AG20443 (cell line): ENCODE measurements at regions not wholly inside any gene's neighbourhood (a gene's known extent, or its start where the extent isn't known, plus 50 kb on each side); places are given as distances from the start of the nearest gene placed in this dataset.

Source experiments
- DNase-seq: peaks from one replicate; pipeline ENCODE4 v3.0.0; 2012; ENCODE audit warnings: low spot score, mixed read lengths

DNA sequence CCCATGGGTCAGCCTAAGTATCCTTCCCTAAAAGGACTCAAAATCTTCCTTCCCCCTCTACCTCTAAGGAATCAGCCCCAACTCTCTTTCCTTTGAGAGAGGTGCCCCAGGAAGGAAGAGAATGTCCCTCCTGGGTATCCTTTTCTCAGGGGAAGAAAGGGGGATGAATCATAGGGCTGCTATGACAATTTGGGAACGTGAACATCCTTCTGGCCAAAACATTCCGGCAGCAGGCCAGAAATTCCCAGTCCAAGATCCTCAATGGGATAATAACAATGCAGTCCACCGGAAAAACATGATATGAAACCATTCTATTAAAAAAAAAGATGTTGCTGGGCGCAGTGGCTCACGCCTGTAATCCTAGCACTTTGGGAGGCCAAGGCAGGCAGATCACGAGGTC, 50.8 kb upstream of the CACNA2D3 start:
- no peak for DNase-seq

DNA sequence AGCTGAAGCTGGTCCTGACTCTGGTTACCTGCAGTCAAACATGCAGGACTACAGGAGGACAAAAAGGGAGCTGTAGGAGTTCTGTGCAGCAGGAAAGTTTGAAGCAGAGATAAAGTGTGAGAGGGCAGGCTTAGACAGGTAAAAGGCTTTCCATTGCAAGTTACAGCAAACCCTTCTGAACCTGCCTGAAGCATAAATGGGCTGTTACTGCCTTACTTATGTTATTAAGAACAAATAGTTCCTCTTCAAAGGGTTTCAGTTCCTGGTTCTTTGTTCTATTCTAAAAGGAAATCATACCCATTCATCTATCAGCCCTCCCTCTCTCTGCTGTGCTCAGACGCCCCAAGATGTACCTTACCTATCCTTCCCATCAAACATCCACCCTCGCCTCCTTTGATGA, 52.4 kb upstream of the CACNA2D3 start:
- no peak for DNase-seq

DNA sequence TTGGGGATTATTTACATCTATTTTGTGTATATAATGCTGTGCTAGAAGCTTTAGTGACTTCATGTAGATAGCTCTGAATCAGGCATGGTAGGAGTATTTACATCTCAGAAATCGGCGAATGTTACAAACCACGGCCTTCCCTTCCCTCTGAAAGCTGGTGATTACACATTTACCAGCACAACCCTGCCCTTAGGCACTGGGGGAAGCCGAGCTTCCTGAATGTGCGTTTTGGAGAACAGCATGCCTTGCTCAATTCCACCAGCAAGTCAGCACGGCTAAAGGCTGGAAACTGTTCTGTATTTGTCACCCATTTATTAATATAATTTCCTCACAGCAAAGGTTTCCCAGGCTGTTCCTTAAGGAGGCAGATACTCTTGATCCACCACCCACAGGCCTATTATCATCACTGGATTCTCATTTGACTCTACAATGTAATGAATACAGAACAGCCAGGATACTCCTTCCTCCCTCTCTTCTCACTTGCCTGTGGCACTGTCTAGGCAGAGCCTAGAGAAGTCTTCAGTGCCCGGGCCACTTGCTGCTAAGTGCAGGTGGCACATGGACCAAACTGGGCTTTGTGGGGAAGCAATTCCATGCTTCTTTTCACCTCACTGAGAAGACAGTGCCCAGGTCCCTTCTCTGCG, 55.2 kb upstream of the CACNA2D3 start:
- no peak for DNase-seq

DNA sequence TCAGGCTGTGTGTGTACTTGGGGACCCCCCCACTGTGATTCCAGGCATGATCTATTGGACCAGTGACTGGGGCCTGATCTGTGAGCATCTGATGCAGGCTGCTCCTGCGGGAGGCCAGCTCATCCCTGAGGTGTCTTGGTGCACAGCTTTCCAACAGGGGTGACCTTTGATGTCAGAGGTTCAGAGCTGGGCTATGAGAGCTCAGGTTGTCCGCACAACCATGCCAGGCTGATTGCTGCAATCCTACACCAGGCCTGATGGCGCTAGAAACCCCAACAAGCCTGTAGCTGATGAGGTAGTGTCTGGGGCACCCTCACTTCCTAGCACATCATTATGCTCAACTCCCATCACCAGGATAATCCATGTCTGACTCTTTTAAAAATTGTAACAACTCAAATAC, 56.1 kb upstream of the CACNA2D3 start:
- DNase-seq, result no peak

DNA sequence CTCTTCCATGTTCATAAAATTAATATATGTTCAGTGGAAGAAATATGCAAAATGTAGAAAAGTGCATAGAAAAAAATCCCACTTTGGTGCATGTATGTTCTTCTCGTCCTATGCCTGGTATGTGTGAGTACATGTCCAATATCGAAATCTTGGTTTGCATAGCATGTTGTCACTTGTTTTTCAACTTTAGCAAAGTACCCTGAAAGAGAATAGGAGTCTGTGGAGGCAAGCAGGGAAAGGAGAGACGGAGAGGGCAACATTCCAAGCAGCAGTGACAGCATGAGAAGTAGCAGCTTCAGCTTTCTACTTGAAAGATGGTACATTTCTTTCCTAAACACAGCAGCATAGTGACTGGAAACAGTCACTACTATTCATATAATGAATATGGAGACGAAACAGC, 56.8 kb upstream of the CACNA2D3 start:
- DNase-seq, result no peak

DNA sequence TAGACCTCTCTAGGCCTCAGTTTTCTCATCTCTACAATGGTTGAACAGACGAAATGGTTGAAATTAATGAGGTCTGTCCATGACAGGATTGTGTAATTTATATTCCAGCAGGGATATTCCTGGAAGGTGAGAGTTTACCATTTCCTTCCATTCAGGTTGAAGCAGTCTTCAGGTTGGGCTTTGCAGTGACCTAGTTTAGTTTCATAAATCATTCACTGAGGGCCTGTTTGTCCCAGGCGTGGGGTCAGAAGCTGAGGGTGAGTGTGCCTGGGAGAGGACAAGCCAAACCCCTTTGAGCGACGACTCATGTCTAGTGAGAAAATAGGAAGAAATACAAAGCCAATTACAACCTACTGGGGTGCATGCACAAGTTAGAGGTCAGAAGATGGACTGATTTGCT, 57.2 kb upstream of the CACNA2D3 start:
- no peak for DNase-seq

DNA sequence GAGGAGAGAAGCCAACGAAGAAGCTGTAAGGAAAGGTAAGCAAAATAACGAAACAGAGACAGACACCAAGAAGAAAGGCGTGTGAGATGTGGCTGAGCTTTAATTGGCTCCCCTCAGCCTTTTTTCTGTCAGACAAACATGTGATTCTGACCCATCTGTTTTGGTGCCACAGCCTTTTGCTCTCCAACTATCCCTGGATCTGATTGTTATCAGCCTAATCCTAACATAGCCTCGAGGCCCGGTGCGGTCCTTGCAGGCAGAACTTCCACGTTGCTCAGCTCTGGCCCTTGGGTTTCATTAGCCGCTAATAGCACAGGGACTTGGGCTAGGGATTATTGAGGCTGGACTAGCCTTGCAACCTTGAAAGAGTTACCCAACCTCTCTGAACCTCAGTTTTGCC, 57.9 kb upstream of the CACNA2D3 start:
- DNase-seq, result no peak

DNA sequence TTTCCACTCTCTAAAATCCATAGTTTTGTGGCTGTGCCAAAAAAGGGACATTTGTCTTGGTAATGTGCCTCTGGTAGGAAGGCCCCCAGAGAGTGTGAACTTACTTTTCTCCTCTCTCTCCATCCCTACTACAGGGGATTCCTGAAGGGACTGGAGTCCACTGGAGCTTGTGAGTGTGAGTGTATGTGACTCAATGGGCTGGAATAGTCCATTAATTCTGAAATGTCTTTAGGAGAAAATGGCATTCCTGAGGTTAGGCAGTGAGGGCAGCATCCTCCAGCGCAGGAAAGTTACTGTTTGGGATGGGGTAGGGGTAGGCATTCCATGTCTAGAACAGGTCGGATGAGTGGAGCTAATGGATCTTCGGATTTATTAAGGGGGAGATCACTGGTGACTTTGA, 59.8 kb upstream of the CACNA2D3 start:
- no peak for DNase-seq

DNA sequence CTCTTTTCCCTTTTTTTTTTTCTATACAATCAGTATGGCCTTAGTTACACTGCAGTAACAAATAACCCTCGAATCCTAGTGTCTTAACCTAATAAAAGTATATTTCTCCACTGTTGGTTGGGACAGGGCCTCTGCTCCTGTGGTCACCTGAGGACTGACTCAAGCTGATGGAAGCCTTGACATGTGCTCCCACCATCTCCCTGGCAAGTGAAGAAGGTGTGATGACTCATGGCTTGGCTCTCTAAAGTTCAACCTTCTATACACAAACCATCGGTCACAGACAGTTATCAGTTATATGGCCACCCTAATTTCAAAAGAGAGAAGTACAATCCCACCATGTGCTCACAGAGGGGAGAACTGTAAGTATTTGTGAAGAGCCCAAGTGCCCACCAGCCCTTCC, 65.8 kb upstream of the CACNA2D3 start:
- no peak for DNase-seq

DNA sequence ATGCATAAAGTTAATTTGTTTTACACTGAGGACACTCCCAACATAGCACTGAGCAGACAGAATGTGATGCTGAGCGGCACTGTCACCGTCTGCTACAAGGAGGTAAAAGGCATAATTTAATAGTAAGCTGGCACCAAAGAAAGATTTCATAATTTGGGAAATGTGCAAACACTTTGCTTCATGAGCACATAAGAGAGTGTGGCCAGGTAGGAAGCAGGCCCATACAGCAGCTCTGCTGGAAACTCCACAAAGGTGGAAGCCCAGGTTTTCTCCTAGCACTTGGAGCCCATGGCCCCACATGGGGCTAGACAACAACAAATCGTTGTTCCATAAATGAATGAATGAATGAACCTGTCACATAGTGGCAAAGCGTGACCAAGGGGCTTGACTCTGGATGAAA, 68.5 kb upstream of the CACNA2D3 start:
- no peak for DNase-seq

DNA sequence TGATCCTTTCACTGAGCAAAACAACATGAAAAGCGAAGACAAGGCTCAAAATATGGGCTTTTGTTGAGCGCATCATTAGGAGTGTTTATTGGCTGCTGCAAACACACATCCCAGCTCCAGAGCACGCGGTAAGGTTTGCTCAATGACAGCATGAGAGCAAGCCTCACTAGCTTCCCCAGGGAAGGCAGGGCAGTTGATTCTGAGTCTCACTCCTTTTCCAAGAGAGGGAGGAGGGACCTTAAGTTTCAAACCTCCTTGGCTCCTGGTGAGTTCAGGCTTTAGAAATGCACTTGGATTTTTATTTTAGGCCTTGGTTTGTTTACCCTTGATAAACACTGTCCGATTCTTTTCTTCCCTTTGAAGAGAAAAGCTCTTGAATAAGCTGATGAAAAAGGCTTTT, 69.1 kb upstream of the CACNA2D3 start:
- DNase-seq, result no peak

DNA sequence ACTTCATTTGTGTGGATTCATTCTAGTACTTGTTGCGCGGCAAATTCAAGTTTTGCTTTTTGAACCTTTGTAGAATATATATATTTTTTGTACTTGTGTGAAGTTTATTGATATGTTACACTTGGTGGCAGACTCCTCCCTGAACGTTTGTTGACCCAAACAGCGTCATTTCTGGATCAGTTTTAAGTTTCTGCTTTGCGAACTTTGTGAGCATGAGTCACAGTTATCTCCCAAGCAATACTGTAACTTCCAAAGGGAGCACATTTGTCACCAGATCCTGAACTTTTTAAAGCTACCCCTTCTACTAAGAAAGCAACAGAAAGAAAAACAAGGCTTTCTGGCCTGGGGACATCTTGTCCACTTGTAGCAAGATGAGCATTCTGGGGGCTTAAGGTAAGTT, 74.8 kb upstream of the CACNA2D3 start:
- DNase-seq, result no peak

DNA sequence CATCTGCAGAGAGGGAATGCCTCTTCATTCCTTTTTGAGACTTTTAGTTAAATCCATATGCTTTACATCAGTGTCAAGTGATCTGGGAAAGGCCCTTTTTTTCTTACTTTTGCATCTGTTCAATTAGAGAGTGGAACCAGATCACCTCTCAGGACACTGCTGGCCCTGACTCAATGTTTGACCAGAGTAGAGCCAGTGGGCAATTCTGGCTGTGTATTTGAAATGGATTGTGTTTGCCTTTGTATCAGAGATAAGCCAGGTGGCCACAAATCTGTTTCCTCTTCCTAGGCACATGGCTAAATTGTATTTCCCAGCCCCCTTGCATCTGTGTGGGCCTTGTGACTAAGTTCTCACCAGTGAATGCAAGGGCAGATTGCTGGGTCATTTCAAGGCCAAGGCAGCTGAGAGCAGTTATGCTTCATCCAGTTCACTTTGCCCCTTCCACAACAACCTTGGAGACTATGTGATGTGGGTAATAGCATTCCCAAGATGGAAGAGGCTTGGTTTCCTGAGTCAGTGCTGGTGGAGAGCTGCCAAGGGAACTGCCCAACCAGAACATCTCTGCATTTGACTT, 75.6 kb upstream of the CACNA2D3 start:
- no peak for DNase-seq

DNA sequence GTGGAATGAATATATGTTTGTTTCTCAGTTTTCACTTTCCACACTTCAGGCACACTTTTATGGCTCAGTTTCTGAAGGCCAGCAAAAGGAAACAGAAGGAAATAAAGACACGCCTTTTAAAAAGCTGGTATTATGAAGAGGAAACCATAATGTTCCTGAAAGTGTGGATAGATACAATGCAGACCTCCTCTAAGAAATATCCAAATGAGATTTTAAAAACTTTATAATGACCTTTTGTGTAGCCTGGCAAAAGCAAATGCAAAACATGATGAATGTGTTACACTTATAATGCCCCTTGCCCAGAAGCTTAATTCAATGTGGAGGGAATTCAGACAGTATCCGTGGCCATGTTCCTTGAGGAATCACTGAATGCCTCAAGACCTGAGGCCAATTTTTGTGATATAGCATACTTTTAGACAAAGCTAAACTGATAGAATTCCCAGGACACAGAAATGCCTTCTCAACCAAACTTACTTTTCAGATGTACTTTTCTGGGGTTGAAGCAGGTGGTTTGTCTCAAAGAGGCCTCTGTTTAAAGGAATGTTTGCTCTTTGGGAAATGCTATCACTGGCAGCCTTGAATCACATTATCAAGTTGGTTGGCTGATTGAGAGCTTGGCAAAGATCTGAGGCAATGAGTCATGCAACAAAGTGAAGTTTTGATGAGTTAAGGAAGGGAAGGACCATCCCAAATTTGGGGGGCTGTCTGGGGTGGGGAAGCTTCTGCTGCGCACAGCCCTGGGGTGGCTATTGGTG, 77.1 kb upstream of the CACNA2D3 start:
- DNase-seq, result no peak

DNA sequence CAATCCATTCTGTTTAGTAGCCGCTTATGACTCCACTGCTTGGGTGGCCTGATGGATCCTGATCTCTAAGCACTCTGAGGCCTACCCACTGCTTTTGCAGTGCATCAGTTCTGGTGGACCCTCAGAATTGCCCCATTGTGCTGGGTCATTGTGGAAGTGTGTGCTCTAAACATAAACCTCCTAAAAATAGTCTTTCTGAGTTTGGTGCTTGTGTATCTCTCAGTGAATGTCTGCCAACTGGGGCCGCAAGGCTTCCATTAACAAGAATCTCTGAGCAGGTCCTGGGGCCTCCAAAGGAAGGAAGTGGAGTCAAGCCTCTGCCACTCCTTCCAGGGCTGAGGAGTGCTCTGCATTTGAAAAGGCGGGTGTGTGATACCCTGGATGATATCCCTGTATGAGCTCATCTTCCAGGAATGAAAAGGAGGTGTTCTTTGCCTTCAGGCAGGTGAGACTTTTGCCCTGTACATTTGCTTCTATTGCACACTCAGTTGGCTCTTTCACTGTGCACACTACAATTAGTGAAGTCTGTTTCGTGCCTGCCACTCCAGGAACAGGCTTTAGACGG, 80.0 kb upstream of the CACNA2D3 start:
- DNase-seq, result no peak

DNA sequence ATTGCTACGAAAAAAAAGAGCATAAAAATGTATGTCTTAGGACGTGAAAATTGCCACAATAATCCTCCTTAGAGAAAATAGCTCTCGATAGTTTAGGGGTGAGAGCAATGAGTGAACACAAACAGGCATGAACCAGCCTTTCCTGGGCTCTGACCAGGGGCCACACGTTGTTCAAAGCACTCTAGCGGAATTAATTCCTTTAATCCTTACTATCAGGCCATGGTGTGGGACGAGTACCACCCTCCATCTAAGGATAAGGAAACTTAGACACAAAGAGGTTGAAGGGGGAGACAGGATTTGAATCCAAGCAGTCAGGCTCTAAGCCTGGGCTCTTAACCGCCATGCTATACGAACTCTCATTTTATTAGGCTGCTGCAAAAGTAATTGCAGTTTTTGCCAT, 81.9 kb upstream of the CACNA2D3 start:
- no peak for DNase-seq

DNA sequence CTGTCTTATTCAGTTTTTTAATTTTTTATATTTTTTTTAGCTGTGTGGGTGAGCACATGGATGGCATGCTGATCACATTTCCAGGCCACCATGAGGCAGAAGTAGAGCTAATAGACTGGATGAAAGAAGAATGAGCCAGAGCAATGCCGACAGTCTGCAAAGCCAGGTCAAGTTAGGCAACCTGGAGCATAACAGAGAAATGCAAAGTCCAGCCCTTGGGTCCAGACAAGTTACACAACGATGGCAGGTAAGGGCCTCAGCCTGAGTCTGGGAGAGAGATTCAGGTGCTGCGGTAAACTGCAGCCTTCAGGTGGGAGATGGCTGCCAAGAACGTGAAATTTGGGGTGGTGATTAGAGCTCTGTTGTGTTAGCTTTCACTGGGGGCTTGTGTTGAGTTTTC, 84.0 kb upstream of the CACNA2D3 start:
- DNase-seq, result no peak

DNA sequence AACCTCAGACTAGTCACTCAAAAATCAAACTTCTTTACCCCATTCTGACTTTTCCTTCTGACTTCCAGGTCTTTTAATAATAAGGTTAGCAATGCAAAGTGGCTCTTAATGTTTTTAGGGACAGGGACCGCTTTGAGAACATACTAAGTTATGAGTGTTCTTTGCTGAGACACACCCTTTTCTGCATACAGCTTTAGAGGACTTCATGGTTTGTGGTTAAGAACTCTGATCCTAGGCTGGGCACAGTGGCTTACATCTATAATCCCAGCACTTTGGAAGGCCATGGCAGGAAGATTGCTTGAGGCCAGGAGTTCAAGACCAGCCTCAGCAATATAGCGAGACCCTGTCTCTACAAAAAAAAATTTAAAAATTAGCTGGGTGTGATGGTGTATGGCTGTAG, 85.8 kb upstream of the CACNA2D3 start:
- DNase-seq, result no peak

DNA sequence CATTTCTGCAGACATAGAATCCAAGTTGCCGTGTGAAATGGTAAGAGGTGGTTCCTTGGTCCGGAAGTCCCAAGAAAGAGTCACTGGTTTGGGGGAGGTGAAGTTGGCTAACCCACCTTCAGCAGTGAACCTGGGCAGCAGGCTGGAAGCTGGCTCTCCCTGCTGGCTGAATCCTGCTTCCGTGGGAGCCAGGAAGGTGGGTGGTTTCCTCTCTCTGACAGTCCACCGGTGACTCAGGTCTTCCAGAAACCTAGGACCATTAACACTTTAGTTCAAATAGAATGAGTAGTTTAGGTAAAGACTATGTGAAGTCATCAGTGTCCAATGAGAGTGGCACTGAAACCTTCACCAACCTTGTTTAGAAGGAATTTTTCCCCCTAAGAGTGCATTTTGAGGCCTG, 87.4 kb upstream of the CACNA2D3 start:
- no peak for DNase-seq

DNA sequence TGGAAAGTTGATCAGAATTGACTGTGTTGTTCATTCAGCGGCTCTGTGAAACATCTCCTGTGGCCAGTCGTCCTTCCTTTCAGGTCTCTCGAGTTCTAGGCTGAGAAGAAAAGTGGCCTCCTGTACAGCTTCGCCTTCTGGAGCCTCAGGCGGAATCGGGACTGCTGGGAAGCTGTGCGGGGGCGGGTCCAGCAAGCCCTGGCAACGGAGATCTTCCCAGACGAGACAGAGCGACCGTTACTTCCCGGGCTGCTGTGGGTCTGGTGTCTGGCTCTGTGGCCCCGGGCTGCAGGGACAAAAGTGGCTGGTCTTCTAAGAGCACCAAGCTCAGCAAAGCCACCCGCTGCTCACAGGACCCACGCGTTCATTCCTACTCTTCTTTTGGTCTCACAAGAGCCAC, 88.6 kb upstream of the CACNA2D3 start:
- DNase-seq, result no peak

DNA sequence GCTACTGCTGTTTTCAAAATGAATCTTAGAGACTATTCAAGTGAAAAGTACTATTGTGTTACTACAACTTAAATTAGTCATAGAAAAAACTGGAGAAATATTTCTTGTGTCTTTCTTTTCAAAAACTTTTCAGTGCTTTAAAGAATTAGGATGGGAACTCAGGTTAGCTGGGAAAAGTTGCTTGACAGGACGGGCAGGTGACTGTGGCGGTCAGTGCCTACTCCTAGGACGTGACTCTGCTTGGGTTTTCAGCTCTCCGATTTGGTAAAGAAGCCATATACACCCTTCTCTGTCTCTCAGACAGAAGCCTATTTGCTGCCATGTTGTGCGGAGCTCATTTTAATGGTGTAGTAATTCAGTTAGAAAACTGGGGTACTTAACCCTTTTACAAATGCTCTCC, 89.8 kb upstream of the CACNA2D3 start:
- DNase-seq, result no peak

DNA sequence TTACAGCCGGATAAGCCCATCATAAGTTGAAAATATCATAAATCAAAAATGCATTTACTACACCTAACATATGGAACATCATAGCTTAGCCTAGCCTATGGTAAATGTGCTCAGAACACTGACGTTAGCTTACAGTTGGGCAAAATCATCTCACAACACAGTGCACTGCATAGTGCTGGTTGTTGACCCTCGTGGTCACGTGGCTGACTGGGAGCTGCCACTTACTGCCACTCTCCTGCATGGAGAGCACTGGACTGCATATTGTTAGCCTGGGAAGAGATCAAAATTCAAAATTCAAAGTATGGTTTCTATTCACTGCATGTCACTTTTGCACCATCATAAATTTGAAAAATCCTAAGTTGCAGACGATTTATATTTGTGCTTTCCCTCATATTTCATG, 94.0 kb upstream of the CACNA2D3 start:
- no peak for DNase-seq

DNA sequence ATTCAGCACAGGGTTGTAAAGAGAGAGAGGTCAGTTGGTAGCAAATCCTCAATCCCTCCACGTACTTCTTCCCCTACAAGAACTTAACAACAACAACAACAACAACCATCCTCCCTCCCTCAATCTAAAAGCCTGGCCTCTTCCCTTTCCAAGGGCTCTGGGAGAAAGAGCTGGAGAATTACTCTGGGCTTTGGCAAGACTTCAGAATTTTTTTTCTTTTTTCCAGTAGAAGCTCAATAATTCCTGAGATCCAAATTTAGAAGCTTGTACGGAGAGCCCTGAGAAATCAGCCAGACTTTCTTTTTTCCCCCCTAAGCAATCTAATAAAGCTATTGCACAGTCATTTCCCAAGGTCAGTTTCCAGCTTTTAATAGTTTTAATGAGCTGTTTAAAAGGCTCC, 95.8 kb upstream of the CACNA2D3 start:
- no peak for DNase-seq

DNA sequence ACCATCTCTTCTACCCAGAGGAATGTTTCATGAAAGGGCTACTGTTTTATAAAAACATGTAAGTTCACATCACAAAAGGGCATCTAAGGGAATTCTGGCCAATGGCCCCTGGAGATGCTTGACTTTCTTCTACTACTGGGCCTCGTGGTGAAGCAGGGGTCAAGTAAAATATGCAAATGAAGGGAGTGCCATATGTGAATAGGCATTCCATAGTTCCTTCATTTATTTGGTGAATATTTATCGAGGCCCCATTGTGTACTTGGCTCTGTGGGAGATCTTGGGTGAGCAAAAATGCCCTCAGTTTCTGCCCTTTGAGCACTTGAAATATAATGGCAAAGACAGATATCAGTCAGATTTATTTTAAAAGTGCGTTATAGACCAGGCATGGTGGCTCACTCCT, 101.3 kb upstream of the CACNA2D3 start:
- no peak for DNase-seq
